ENCODE measurements at regions not wholly inside any gene's neighbourhood (a gene's known extent, or its start where the extent isn't known, plus 50 kb on each side); places are given as distances from the start of the nearest gene placed in this dataset.
"Not testable (repeated sequence)": the region's sequence is repeated elsewhere in the genome, so short reads cannot be mapped to it uniquely, and the experiment has no call there.

- no peak for DNase-seq
These were observed 90.3 kb upstream of the MAML3 start for GRCh38 chr4:140244328-140244727.

GRCh38 chr4:140243278-140243753 is 89.3 kb upstream of the MAML3 start:
- DNase-seq, result no peak

- DNase-seq, result no peak
These were observed 88.6 kb upstream of the MAML3 start for GRCh38 chr4:140242357-140243277.

GRCh38 chr4:140240237-140240636 is 86.3 kb upstream of the MAML3 start:
- no peak for DNase-seq

- DNase-seq, result no peak
These were observed 85.3 kb upstream of the MAML3 start for GRCh38 chr4:140239311-140239710.

GRCh38 chr4:140238351-140239056 is 84.5 kb upstream of the MAML3 start:
- DNase-seq, result no peak

- DNase-seq, result no peak
These were observed 83.8 kb upstream of the MAML3 start for GRCh38 chr4:140237616-140238350.

GRCh38 chr4:140236654-140237169 is 82.7 kb upstream of the MAML3 start:
- DNase-seq, result no peak

- DNase-seq, result no peak
These were observed 80.7 kb upstream of the MAML3 start for GRCh38 chr4:140234697-140235060.

- no peak for DNase-seq
These were observed 80.1 kb upstream of the MAML3 start for GRCh38 chr4:140233791-140234696.

- DNase-seq, result no peak
These were observed 75.9 kb upstream of the MAML3 start for GRCh38 chr4:140229881-140230280.

GRCh38 chr4:140227286-140227685 is 73.3 kb upstream of the MAML3 start:
- no peak for DNase-seq

GRCh38 chr4:140223056-140223810 is 69.2 kb upstream of the MAML3 start:
- DNase-seq, result no peak

- DNase-seq, result no peak
These were observed 68.2 kb upstream of the MAML3 start for GRCh38 chr4:140222171-140222570.

GRCh38 chr4:140220058-140220457 is 66.1 kb upstream of the MAML3 start:
- DNase-seq, result no peak

GRCh38 chr4:140219567-140219966 is 65.6 kb upstream of the MAML3 start:
- no peak for DNase-seq

GRCh38 chr4:140219070-140219469 is 65.1 kb upstream of the MAML3 start:
- not testable (repeated sequence) for DNase-seq

GRCh38 chr4:140213749-140214148 is 59.8 kb upstream of the MAML3 start:
- DNase-seq, result no peak

GRCh38 chr4:140213116-140213515 is 59.1 kb upstream of the MAML3 start:
- no peak for DNase-seq

- DNase-seq, result no peak
These were observed 58.7 kb upstream of the MAML3 start for GRCh38 chr4:140212646-140213045.

GRCh38 chr4:140212194-140212593 is 58.2 kb upstream of the MAML3 start:
- DNase-seq, result no peak

Data from activated CD8-positive, alpha-beta memory T cell treated with anti-CD3 and anti-CD28 coated beads, Interleukin-2, amount 50 U/mL, for 4 hours (primary cell).